GM13977 (cell line): ENCODE measurements at regions not wholly inside any gene's neighbourhood (a gene's known extent, or its start where the extent isn't known, plus 50 kb on each side); places are given as distances from the start of the nearest gene placed in this dataset.

ENCODE experiments used
- DNase-seq: peaks from one replicate; pipeline ENCODE4 v3.0.0; 2012; ENCODE audit warnings: low spot score
- CTCF ChIP-seq: IDR thresholded peaks from 2 replicates; pipeline ENCODE4 v1.5.1; 2012; ENCODE audit warnings: mild to moderate bottlenecking, control low read depth; ENCODE audit not compliant: insufficient read depth; ENCODE audit errors: extremely low read depth, missing control alignments
- in situ Hi-C: fragments of 300-500 bp; cut with MboI; formaldehyde crosslinking; loops from one replicate; pipeline ENCODE4 v1.12.0; 2022; ENCODE audit warnings: low sequenced_read_pairs, low pct_unique_long_range_greater_than_20kb, mixed read lengths, inconsistent platforms; ENCODE audit not compliant: unreplicated experiment

- no peak for DNase-seq
- no peak for TF ChIP-seq CTCF
- in situ Hi-C loops = no loop called here
Observed at GRCh38 chr7:21051865-21052264, 265.2 kb upstream of the SP8 start.

GRCh38 chr7:21054427-21055112 lies 267.9 kb upstream of the SP8 start:
- in situ Hi-C loops = no loop called here
- no peak for DNase-seq
- no peak for TF ChIP-seq CTCF

GRCh38 chr7:21059069-21059468 lies 272.4 kb upstream of the SP8 start:
- in situ Hi-C loops = no loop called here
- no peak for TF ChIP-seq CTCF
- no peak for DNase-seq

- no peak for DNase-seq
- in situ Hi-C loops = no loop called here
- TF ChIP-seq CTCF = no peak
Observed at GRCh38 chr7:21063106-21063505, 276.4 kb upstream of the SP8 start.

GRCh38 chr7:21064698-21065648 lies 278.3 kb upstream of the SP8 start:
- TF ChIP-seq CTCF = no peak
- in situ Hi-C loops = no loop called here
- DNase-seq = no peak

- DNase-seq = no peak
- no peak for TF ChIP-seq CTCF
- in situ Hi-C loops = no loop called here
Observed at GRCh38 chr7:21066221-21066620, 279.5 kb upstream of the SP8 start.
